ENCODE measurements at regions not wholly inside any gene's neighbourhood (a gene's known extent, or its start where the extent isn't known, plus 50 kb on each side); places are given as distances from the start of the nearest gene placed in this dataset.

DNA sequence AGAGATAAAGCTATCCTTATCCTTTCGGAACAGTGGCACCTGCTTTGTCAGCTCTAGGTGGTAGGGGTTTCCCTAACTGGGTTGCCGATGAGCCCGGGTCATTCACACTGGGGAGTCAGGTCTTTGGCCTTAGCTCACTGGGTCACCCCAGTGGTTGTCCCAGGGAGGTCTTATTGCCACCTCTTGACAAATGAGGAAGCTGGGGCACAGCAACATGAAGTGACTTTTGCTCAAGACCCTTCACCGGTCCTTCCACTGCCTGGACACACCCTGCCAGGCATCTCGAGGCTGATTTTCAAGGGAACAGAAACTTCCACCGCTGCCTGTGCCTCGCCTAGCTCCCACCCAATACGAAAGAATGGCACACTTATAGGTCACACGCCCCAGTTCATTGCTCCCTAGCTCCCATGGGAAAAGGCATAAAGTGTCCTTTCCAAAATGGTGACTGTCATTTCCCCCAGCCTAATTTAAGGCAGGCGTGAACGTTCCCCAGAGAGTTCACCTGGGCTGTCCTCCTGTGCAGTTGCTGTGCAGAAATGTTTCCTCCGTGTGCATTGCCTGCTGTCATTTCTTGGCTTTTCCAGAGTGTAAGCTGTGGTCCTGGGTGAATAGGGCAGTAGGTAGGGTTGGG lies 156.1 kb upstream of the CCND2 start:
- DNase-seq: no peak
- Histone ChIP-seq H3K36me3 (no peaks in the 10 kb centered on the region), H3K27ac (no peak overlapping the region), H3K27me3 (peaks cover 0 to 35% (median 0%) of the 10 kb centered on the region in 4 donors), H3K9me3 (no peaks in the 10 kb centered on the region), H3K4me3 (no peak overlapping the region), H3K4me1 (peaks cover 10 to 35% (median 11%) of the 10 kb centered on the region in 3 donors)
- TF ChIP-seq CTCF (IDR thresholded peaks at IDR 0.05): no peak
- no peak for TF ChIP-seq POLR2A (IDR thresholded peaks at IDR 0.05)
- WGBS, 2 donors: 69 to 89% methylated on average over 5 to 9 of the region's 12 CpGs
- intact Hi-C loops (cut with DNase I): no loop called here

- intact Hi-C loops (cut with DNase I): no loop called here
- TF ChIP-seq CTCF (IDR thresholded peaks at IDR 0.05): no peak
- TF ChIP-seq POLR2A (IDR thresholded peaks at IDR 0.05): no peak
- no peak for DNase-seq
- Histone ChIP-seq H3K9me3 (no peaks in the 10 kb centered on the region), H3K4me1 (peaks cover 10 to 35% (median 11%) of the 10 kb centered on the region in 3 donors), H3K36me3 (no peaks in the 10 kb centered on the region), H3K27ac (no peak overlapping the region), H3K4me3 (no peak overlapping the region), H3K27me3 (peaks cover 0 to 40% (median 0%) of the 10 kb centered on the region in 4 donors)
- WGBS, 2 donors: 47 to 58% methylated on average over 8 to 9 of the region's 12 CpGs
Measured at GRCh38 chr12:4116251-4117111, 157.1 kb upstream of the CCND2 start.

DNA sequence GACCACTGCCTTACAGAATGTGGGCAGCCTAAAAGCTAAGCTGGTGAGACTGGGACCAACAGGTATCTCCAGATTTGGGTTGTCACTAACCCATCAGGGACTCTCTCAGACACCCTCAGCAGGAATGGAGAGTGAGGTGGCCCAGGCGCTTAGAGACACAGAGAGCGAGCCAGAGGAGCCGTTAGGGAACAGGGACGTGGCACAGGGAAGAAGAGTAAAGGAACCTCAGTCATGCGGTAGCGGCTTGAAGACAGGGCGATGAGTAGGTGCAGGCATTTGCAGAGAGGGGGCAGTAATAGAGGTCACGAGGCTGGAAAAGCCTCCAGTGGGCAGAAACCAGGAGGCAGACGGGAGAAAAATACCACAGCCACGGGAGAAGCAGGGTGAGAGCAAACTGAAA lies 158.0 kb upstream of the CCND2 start:
- peaks cover 0 to 47% (median 0%) of the 10 kb centered on the region in 4 donors for H3K27me3 ChIP-seq
- H3K36me3 ChIP-seq: no peaks in the 10 kb centered on the region
- no peak for DNase-seq
- intact Hi-C loops (cut with DNase I): no loop called here
- H3K27ac ChIP-seq: no peak overlapping the region
- H3K9me3 ChIP-seq: no peaks in the 10 kb centered on the region
- 69 to 82% methylated on average over 10 of the region's 10 CpGs for WGBS, 2 donors
- peaks cover 10 to 35% (median 11%) of the 10 kb centered on the region in 3 donors for H3K4me1 ChIP-seq
- no peak for TF ChIP-seq CTCF (IDR thresholded peaks at IDR 0.05)
- no peak for TF ChIP-seq POLR2A (IDR thresholded peaks at IDR 0.05)
- H3K4me3 ChIP-seq: no peak overlapping the region

GRCh38 chr12:4114986-4115385 lies 158.6 kb upstream of the CCND2 start:
- H3K36me3 ChIP-seq: no peaks in the 10 kb centered on the region
- no peaks in the 10 kb centered on the region for H3K9me3 ChIP-seq
- peaks cover 10 to 35% (median 11%) of the 10 kb centered on the region in 3 donors for H3K4me1 ChIP-seq
- no peak overlapping the region for H3K27ac ChIP-seq
- peaks cover 0 to 41% (median 0%) of the 10 kb centered on the region in 4 donors for H3K27me3 ChIP-seq
- no peak overlapping the region for H3K4me3 ChIP-seq
- TF ChIP-seq CTCF (IDR thresholded peaks at IDR 0.05): no peak
- TF ChIP-seq POLR2A (IDR thresholded peaks at IDR 0.05): no peak
- intact Hi-C loops (cut with DNase I): loop anchor here (5.0 kb wide), 1 partner anchor 162 kb away; no protein-coding TSS in a partner anchor
- no peak for DNase-seq
- WGBS, 2 donors: 68 to 81% methylated on average over 7 of the region's 7 CpGs
